ENCODE measurements at regions not wholly inside any gene's neighbourhood (a gene's known extent, or its start where the extent isn't known, plus 50 kb on each side); places are given as distances from the start of the nearest gene placed in this dataset.

- DNase-seq (ENCODE audit: low read depth), result no peak
- H3K4me3 ChIP-seq (ENCODE audit: control insufficient read depth, low read depth, low read length), result no peak overlapping the region
- TF ChIP-seq, protein P1, sequence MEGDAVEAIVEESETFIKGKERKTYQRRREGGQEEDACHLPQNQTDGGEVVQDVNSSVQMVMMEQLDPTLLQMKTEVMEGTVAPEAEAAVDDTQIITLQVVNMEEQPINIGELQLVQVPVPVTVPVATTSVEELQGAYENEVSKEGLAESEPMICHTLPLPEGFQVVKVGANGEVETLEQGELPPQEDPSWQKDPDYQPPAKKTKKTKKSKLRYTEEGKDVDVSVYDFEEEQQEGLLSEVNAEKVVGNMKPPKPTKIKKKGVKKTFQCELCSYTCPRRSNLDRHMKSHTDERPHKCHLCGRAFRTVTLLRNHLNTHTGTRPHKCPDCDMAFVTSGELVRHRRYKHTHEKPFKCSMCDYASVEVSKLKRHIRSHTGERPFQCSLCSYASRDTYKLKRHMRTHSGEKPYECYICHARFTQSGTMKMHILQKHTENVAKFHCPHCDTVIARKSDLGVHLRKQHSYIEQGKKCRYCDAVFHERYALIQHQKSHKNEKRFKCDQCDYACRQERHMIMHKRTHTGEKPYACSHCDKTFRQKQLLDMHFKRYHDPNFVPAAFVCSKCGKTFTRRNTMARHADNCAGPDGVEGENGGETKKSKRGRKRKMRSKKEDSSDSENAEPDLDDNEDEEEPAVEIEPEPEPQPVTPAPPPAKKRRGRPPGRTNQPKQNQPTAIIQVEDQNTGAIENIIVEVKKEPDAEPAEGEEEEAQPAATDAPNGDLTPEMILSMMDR (IDR thresholded peaks at IDR 0.05; ENCODE audit: control insufficient read depth, insufficient read depth, low read depth, low read length, missing control alignments), result no peak
Observed at GRCh38 chr15:62941699-62942098, 100.8 kb upstream of the TPM1 start.

DNA sequence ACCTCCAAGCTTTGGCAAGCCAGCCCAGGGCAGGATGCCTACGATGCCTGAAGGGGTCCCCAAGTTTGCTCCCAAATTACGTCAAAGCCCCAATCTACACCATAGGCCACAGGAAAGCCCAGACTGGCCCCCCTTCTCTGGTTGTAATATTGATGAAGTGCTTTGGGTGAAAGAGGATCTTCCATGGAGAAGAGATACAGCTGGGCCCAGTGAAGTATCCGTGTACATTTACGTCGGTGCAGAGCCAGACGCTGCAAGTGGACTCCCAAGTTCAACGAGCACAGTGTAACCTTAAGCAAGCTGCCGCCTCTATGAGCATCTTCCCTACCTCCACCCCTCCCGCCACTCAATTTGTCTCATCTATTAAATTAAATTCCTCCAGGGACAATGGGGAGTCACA, 100.1 kb upstream of the TPM1 start:
- no peak overlapping the region for H3K4me3 ChIP-seq (ENCODE audit: control insufficient read depth, low read depth, low read length)
- DNase-seq (ENCODE audit: low read depth), result no peak
- TF ChIP-seq, protein P1 (IDR thresholded peaks at IDR 0.05; ENCODE audit: control insufficient read depth, insufficient read depth, low read depth, low read length, missing control alignments), result no peak

- TF ChIP-seq, protein P1 (IDR thresholded peaks at IDR 0.05; ENCODE audit: control insufficient read depth, insufficient read depth, low read depth, low read length, missing control alignments), result no peak
- H3K4me3 ChIP-seq (ENCODE audit: control insufficient read depth, low read depth, low read length), result no peak overlapping the region
- no peak for DNase-seq (ENCODE audit: low read depth)
Observed at GRCh38 chr15:62945063-62945462, 97.5 kb upstream of the TPM1 start.

DNA sequence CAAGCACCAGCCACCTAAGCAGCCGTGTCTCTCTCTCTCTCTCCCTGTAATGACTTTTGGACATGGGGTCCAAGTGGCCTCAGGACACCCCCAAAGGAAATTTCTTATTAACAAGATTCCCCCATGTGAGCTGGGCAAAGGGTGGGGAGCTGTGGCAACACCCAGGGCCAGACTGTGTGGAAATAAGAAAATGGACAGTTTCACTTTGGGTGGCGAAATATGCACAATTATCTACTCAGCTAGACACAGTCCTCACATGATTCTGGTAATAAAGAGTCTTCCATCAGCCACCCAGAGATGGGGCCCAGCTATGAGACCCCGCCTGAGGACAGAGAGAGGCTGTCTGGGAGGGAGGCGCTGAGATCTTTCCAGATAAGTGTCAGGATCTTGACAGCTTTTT, 96.8 kb upstream of the TPM1 start:
- DNase-seq (ENCODE audit: low read depth), result no peak
- TF ChIP-seq, protein P1 (IDR thresholded peaks at IDR 0.05; ENCODE audit: control insufficient read depth, insufficient read depth, low read depth, low read length, missing control alignments), result no peak

GRCh38 chr15:62946940-62947339, 95.6 kb upstream of the TPM1 start:
- TF ChIP-seq, protein P1 (IDR thresholded peaks at IDR 0.05; ENCODE audit: control insufficient read depth, insufficient read depth, low read depth, low read length, missing control alignments), result no peak
- H3K4me3 ChIP-seq (ENCODE audit: control insufficient read depth, low read depth, low read length), result no peak overlapping the region
- DNase-seq (ENCODE audit: low read depth), result no peak

More for the DNA sequence above, 96.8 kb upstream of the TPM1 start:
- no peak overlapping the region for H3K4me3 ChIP-seq (ENCODE audit: control insufficient read depth, low read depth, low read length)

- H3K4me3 ChIP-seq (ENCODE audit: control insufficient read depth, low read depth, low read length), result no peak overlapping the region
- TF ChIP-seq, protein P1 (IDR thresholded peaks at IDR 0.05; ENCODE audit: control insufficient read depth, insufficient read depth, low read depth, low read length, missing control alignments), result no peak
- DNase-seq (ENCODE audit: low read depth), result no peak
Observed at GRCh38 chr15:62950462-62950931, 92.0 kb upstream of the TPM1 start.

DNA sequence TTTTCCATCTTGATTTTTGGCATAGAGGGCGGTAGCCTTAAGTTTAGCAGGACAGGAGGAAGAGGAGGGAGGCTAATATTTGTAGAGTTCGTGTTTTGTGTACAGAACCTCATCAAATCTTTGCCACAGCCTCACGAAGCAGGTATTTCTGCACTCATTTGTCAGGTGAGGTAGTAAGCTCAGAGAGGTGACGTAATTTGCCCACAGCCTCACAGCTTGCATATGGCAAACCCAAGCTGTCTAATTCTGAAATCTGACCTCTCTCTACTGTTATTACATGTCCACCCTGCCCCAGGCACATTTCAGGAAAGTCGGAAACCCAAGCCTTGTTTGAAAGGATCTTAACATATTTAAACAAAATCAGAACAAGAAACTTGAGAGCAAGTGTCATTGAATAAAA, 91.1 kb upstream of the TPM1 start:
- no peak for DNase-seq (ENCODE audit: low read depth)
- TF ChIP-seq, protein P1 (IDR thresholded peaks at IDR 0.05; ENCODE audit: control insufficient read depth, insufficient read depth, low read depth, low read length, missing control alignments), result no peak
- no peak overlapping the region for H3K4me3 ChIP-seq (ENCODE audit: control insufficient read depth, low read depth, low read length)

All from AG09309 (cell line).